ENCODE measurements at regions not wholly inside any gene's neighbourhood (a gene's known extent, or its start where the extent isn't known, plus 50 kb on each side); places are given as distances from the start of the nearest gene placed in this dataset.

- no peak for DNase-seq
Observed at GRCh38 chr22:25351631-25352293, 132.3 kb downstream of the CRYBB2 start.

GRCh38 chr22:25352294-25352680, 132.8 kb downstream of the CRYBB2 start:
- DNase-seq: no peak

- DNase-seq: no peak
Observed at GRCh38 chr22:25353516-25354445, 134.3 kb downstream of the CRYBB2 start.

- no peak for DNase-seq
Observed at GRCh38 chr22:25354456-25354855, 135.0 kb downstream of the CRYBB2 start.

DNA sequence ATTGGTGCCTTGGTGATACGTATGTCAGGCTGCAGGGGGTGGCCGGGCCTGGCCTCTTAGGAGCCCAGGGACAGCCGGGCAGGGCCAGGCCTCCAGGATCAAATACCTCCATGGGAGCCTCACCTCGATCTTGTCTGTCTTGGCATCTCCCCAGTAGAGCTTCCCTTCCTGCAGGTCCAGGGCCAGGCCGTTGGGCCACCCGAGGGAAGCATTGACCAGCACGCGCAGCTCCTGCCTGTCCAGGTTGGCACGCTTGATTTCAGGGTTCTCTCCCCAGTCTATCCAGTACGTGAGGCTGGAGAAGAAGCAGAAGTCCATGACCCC, 137.7 kb downstream of the CRYBB2 start:
- no peak for DNase-seq

DNA sequence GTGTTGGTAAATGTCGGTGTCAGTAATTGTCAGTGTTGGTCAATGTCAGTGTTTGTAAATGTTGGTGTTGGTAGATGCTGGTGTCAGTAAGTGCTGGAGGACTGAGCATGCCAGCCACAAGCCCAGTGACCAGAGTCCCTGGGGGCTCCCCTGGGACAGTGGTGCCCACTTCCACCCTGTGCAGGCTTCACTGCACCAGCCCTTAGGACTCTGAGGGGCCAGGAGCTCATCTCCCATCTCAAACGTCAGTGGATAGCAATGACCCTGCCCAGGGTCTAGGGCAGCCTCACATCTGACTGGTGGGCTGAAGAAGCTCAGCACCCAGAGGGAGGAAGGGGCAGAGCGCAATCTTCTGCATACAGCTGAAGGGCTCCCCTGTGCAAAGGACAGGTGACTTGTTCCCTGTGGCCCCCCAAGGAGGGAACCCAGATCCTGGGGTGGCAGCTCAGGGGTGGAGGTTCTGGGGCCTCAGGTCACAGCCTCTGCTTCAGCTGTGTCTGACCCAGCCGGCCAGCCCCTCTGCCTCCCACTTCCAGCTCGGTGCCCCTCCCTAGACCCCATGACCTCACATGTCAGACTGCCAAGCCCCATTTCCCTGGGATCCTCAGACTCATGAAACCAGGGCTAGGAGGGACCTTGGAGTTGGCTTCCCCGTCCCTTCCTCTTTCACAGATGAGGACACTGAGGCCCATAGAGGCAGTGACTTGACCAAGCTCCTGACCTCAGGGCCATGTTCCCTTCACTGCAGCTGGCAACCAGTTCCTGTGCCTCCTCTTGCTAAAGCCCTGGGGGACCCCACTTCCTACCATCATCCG, 138.4 kb downstream of the CRYBB2 start:
- no peak for DNase-seq

DNA sequence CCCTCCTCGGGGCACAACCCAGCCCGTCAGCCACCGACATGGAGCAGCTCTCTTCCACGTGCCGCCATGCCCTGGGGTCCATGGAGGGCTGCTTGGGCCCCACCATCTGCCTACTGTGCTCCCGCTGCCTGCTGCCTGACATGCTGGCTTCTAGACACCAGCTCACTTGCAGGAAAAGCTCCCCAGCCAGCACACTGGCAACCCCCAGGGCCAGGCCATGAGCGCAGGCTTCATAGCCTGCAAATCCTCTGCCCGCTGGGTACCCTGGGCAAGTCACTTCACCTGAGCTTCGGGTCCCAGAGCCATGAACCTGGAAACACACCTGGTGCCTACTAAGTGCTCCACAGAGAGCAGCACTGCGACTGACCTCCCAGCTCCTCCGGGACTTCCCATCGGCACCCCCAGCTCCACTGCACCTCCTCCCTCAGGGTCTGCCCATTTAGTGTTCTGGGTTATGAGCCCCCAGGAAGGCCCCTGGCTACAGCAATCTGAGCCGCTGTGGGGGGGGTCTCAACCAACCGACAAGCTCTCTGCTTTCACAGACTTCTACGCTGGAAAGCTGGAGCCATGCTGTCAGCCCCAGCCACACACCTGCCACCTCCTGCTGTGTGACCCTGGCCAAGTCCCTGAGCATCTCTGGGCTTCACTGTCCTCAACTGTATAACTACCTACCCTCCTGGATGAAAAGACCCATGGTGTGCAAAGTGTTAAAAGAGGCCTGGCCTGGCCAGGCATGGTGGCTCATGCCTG, 139.2 kb downstream of the CRYBB2 start:
- no peak for DNase-seq

DNA sequence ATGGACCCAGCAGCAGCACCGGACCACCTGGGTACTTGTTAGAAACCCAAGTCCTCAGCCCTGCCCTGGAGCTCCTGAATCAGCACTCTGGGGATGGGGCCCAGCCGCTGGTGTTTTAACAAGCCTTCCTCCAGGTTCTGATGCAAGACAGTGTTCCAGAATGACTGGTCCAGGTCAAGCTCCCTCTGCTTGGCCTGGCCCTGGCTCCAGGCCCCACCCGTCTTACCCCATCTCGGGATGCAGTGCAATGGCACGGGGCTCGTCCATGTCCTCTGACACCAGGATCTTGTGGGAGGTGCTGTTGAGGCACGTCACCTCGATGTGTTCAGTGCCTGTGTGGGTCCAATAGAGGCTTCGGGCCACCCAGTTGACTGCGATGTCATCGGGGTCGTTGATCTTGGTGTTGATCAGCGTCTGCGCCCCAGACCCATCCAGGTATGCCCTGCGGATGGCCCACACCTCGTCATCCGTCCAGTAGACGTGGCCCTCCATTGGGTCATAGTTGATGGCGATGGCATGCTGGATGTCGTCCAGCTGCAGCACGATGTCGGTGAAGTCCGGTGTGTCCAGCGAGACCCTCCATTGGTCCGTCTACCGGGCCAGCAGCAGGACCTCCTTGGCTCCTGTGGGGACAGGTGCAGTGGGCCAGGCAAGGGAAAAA, 140.3 kb downstream of the CRYBB2 start:
- DNase-seq: no peak

GRCh38 chr22:25360411-25360810, 141.0 kb downstream of the CRYBB2 start:
- DNase-seq: no peak

DNA sequence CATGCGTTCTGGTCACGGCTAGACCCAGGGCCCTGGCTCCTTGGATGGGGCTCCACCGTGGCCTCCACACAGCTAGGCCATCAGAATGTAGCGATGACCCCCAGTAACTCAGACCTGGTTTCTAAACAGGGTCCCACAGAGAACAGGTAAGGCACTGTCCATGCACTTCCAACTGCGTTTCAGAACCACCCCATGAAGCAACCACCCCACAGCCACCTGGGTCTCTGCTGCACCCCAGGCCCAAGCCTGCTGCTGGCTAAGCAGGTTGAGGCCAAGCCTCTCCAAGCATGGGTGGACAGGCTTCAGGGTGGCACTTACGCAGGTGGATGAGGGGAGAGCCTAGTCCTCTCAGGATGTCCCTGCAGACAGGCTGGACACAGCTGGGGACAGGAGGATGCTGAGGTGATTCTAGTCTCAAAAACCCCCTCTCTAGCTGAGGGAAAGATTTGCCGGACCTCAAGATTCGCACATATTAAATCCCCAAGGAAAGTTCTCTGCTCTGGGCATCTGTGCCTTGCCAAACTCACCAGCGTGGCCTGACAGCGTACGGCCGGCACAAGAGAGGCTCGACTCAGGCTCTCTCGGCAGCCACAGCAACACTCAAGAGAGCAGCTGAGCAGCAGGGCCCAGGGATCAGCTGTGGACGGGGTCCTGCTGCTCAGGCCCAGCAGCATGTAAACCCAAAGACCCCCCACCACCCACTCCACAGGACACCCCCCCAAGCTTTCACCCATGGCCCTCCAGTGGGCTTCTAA, 141.6 kb downstream of the CRYBB2 start:
- DNase-seq: no peak

- no peak for DNase-seq
Observed at GRCh38 chr22:25361899-25362214, 142.4 kb downstream of the CRYBB2 start.

DNA sequence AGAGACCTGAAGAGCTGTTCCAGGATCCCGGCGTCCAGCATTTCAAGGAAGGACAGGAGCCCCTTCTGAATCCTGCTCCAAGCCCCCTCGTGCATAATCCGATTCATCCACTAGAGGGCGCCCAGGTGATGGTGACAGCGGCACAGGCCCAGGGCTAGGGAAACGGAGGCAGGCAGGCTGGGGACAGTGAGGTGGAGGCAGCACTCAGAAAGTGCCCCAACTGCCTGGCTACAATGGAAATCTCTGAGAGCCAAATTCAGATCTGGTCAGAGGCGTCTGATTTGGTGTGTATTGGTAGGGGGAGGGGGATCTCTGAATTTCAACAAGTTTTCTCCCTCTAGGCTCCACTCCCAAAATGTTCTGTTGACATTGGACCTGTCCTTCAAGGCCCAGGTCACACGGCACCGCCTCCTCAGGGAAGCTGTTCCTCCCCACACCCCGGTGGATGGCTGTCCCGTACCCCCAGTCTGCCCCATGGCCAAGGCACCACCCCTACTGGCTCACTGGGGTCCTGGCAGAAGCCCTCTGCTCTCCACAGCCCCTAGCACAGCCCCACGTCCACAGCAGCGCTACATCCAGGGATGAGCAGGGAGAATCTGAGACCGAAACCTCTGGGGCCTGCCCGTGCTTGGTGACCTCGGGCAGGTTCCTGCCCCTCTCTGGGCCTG, 142.9 kb downstream of the CRYBB2 start:
- peak; percentile 76 for DNase-seq

- DNase-seq: no peak
Observed at GRCh38 chr22:25362883-25363240, 143.4 kb downstream of the CRYBB2 start.

DNA sequence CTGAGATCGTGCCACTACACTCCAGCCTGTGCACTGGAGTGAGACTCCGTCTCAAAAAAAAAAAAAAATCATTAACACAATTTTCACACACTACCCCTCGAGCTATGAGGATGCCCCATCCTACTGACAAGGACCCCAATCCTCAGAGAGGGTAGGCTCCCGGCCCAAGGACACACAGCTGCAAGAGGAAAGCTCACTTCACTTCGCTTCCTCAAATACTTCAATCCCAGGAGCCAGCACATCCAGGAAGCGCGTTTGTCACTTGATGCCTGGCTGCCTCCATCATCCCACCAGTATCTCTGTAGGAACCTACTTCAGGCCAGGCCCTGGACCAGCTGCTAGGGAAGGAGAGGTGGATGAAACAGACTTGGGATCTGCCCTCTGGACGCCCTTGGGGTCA, 144.0 kb downstream of the CRYBB2 start:
- DNase-seq: no peak

DNA sequence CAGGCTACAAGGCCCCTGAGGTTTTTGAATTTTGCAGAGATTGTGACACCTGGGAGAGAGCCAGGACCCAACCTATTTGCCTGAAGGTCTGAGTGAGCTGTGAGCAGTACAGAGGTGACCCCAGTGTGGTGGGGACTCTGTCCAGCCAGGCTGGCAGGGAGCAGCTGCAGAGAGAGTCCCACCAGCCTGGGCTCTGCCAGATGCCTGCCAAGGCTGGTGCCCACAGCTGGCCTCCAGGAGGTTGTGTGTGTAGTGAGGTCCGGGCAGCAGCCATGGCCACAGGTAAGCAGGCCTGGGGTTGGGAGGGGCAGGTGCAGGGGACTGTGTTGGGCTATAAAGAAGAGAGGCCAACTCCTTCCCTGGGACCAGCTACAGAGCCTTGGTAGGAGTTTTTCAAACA, 144.8 kb downstream of the CRYBB2 start:
- no peak for DNase-seq

GRCh38 chr22:25364736-25365241, 145.3 kb downstream of the CRYBB2 start:
- DNase-seq: no peak

DNA sequence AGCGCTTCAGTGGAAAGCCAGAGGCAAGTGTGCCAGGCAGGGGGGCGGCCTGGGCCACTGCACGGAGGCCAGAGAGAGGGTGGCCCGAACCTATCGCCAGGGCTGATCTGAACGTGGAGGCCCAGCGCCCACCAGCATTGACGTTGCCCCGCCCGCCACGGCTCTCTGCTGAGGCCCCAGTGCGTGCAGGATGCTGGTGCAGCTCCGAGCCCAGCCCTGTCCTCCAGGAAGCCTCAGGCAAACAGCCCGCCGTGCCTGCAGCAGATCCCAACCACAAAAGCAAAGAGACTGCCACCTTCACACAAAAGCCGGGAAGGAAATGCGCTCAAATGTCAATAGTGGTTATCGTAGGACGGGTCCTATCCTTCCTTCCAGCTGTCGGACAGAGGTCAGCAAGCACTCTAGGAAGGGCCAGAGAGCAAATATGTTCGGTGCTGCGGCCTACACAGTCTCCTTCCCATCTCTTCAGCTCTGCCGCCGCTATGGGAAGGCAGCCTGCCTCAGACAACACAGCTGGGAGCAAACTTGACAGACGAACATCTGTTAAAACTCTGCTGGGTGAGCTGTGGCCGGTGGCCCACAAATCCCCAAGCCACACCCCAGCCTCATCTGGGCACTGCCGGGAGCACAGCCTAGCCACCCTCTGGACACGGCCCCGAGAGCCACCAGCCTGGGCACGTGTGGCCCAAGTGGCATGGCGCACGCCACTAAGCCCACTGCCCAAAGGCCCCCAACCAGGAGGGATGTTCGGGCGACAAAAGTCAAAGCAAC, 146.2 kb downstream of the CRYBB2 start:
- DNase-seq: no peak

DNA sequence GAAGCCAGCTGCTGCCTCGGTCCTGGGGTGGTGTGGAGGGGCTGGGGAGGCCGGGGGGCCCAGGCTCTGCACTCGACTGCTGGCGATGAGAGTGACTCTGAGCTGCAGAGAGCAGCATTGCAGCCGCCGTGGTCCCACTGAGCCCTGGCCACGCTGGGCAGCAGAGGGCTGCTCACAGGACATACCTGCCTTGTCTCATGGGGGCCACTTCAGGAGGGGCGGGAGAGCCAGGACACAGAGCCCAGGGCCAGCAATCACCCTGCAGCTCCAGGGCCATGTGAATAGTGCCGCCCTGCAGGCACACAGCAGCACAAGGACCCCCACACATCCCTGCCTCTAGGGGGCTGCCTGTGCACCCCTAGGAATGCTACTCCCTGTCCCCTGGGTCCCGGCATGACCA, 147.0 kb downstream of the CRYBB2 start:
- DNase-seq: no peak

- no peak for DNase-seq
Observed at GRCh38 chr22:25366876-25367466, 147.5 kb downstream of the CRYBB2 start.

DNA sequence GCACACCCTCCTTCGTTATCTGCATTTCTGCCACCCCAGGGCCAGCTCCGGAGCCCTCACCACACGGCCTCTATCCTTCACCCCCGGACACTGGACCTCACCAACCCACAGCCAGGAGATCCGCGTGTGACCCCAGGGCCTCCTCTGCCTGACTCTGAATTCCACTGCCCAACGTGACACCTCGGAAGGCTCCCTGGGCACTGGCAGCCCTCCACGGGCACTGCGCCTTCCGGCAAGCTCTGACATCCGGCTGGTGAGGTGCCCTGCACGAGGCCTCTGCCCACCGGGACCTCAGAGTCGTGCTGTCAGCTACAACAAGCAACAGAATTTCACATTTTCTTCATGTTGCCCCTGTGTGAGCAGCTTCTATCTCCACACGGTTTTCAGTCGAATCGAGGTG, 148.3 kb downstream of the CRYBB2 start:
- DNase-seq: no peak

Measured in CD4-positive, alpha-beta T cell treated with Interleukin-17A for 4 hours (primary cell).